SK-N-SH (cell line): ENCODE measurements at regions not wholly inside any gene's neighbourhood (a gene's known extent, or its start where the extent isn't known, plus 50 kb on each side); places are given as distances from the start of the nearest gene placed in this dataset.

Experiments used
- CTCF ChIP-seq: fragments of 200-600 bp; sonication (generic); IDR thresholded peaks from 2 replicates; pipeline ENCODE4 v1.6.1; 2017; ENCODE audit warnings: antibody characterized with exemption, mild to moderate bottlenecking, moderate library complexity
- ELF1 ChIP-seq: IDR thresholded peaks from 2 replicates; pipeline ENCODE4 v1.4.0; 2012
- EP300 ChIP-seq, 2 experiments: IDR thresholded peaks; 2 replicates each; pipeline versions ENCODE4 v1.4.0 to v1.6.1; 2012; ENCODE audit warnings: borderline replicate concordance in 1 of 2, low read depth in 1 of 2, low read length in 1 of 2
- EZH2phosphoT487 ChIP-seq: fragments of 200-600 bp; sonication (generic); IDR thresholded peaks from 2 replicates; pipeline ENCODE4 v1.6.1; 2017; ENCODE audit warnings: low read depth, mixed run types, mild to moderate bottlenecking, antibody characterized with exemption, moderate library complexity, borderline replicate concordance
- FOSL2 ChIP-seq: IDR thresholded peaks from 2 replicates; pipeline ENCODE4 v1.4.0; 2012; ENCODE audit warnings: low read depth, mild to moderate bottlenecking, moderate library complexity, borderline replicate concordance
- FOXM1 ChIP-seq: IDR thresholded peaks from 2 replicates; pipeline ENCODE4 v1.4.0; 2012; ENCODE audit warnings: low read depth, mild to moderate bottlenecking
- RCOR1 ChIP-seq: fragments of 150-350 bp; IDR thresholded peaks from 2 replicates; pipeline ENCODE4 v1.6.1; 2017; ENCODE audit warnings: antibody characterized with exemption, low read length
- SMC3 ChIP-seq: IDR thresholded peaks from 2 replicates; pipeline ENCODE4 v1.6.1; 2012; ENCODE audit warnings: low read depth, low read length, improper control_type of control experiment
- TEAD4 ChIP-seq: IDR thresholded peaks from 2 replicates; pipeline ENCODE4 v1.4.0; 2012; ENCODE audit warnings: mild to moderate bottlenecking, borderline replicate concordance; ENCODE audit not compliant: insufficient read depth

- TF ChIP-seq FOXM1 = no peak
- TF ChIP-seq CTCF = no peak
- no peak for TF ChIP-seq EP300 (IDR thresholded peaks at IDR 0.05; ENCODE audit: borderline replicate concordance in 1 of 2, low read depth in 1 of 2, low read length in 1 of 2)
- no peak for TF ChIP-seq SMC3
- TF ChIP-seq TEAD4 = no peak
- no peak for TF ChIP-seq EZH2phosphoT487
- no peak for TF ChIP-seq FOSL2
- no peak for TF ChIP-seq ELF1
- TF ChIP-seq RCOR1 = no peak
Measured at GRCh38 chr1:177448652-177449357, 278.0 kb downstream of the BRINP2 start.
